ENCODE measurements at regions not wholly inside any gene's neighbourhood (a gene's known extent, or its start where the extent isn't known, plus 50 kb on each side); places are given as distances from the start of the nearest gene placed in this dataset.

- TF ChIP-seq CTCF (conservative IDR thresholded peaks at IDR 0.05; ENCODE audit: low read depth, low read length) (no peak), EZH2 (IDR thresholded peaks at IDR 0.05; ENCODE audit: low read length, unreplicated experiment) (no peak)
Observed at GRCh38 chr2:176820371-176820932, 392.1 kb upstream of the HNRNPA3 start.
